Thyroid gland (tissue), 4 donors: ENCODE measurements at regions not wholly inside any gene's neighbourhood (a gene's known extent, or its start where the extent isn't known, plus 50 kb on each side); places are given as distances from the start of the nearest gene placed in this dataset.

Experiments
- DNase-seq, 2 donors: peaks; one replicate each; pipeline ENCODE4 v3.0.0-alpha.2; 2019
- H3K27ac ChIP-seq, 3 donors: fragments of 200-600 bp; sonication (generic); 1 replicate in 2 of 3; 2 replicates in 1 of 3; pipeline ENCODE4 v1.5.1; 2016 to 2019; ENCODE audit warnings: mild to moderate bottlenecking in 1 of 3, moderate library complexity in 1 of 3
- H3K27me3 ChIP-seq: fragments of 200-600 bp; sonication (generic); one replicate; pipeline ENCODE4 v1.5.1; 2019
- H3K36me3 ChIP-seq, 2 donors: fragments of 200-600 bp; sonication (generic); one replicate each; pipeline ENCODE4 v1.5.1; 2016 to 2019
- H3K4me1 ChIP-seq, 2 donors: fragments of 200-600 bp; sonication (generic); one replicate each; pipeline ENCODE4 v1.5.1; 2017 to 2019
- H3K4me3 ChIP-seq, 3 donors: fragments of 200-600 bp; sonication (generic); replicated peaks in 1 of 3; 1 replicate in 2 of 3; 2 replicates in 1 of 3; pipeline ENCODE4 v1.5.1; 2016; ENCODE audit warnings: mild to moderate bottlenecking in 1 of 3
- H3K9me3 ChIP-seq: fragments of 200-600 bp; sonication (generic); one replicate; pipeline ENCODE4 v1.5.1; 2017
- CTCF ChIP-seq, 6 experiments: fragments of 200-600 bp in 3 of 6; fragments of 450-650 bp in 3 of 6; sonication (generic) in 3 of 6; IDR thresholded peaks; one replicate each; pipeline ENCODE4 v1.5.1; 2016 to 2019; ENCODE audit warnings: antibody characterized with exemption in 6 of 6, mild to moderate bottlenecking in 2 of 6, inconsistent platforms in 1 of 6, moderate library complexity in 1 of 6
- POLR2A ChIP-seq, 2 donors: fragments of 450-650 bp; IDR thresholded peaks; one replicate each; pipeline ENCODE4 v1.6.1; 2017; ENCODE audit warnings: antibody characterized with exemption in 2 of 2, mild to moderate bottlenecking in 2 of 2, moderate library complexity in 1 of 2
- WGBS, 2 donors: methylation state at CpG; one replicate each; pipeline ENCODE4 v1.1.5; 2017; 5-methylcytosine and 5-hydroxymethylcytosine counted together
- intact Hi-C: fragments of 100-400 bp; cut with DNase I; formaldehyde crosslinking; loops from one replicate; pipeline ENCODE4 v1.15.1; 2023

GRCh38 chr10:59557642-59558041, 152.0 kb downstream of the SLC16A9 start:
- TF ChIP-seq CTCF (IDR thresholded peaks at IDR 0.05) (no peak), POLR2A (IDR thresholded peaks at IDR 0.05) (no peak)
- H3K4me1 ChIP-seq, result peaks cover 4 to 10% of the 10 kb centered on the region in 2 donors
- 14 to 29% methylated on average over 3 of the region's 3 CpGs for WGBS, 2 donors
- H3K4me3 ChIP-seq, result no peak overlapping the region
- H3K27me3 ChIP-seq, result no peaks in the 10 kb centered on the region
- no peak for DNase-seq
- no peaks in the 10 kb centered on the region for H3K36me3 ChIP-seq
- no peaks in the 10 kb centered on the region for H3K9me3 ChIP-seq
- intact Hi-C loops, result no loop called here
- H3K27ac ChIP-seq, result no peak overlapping the region

GRCh38 chr10:59557052-59557451, 152.6 kb downstream of the SLC16A9 start:
- Histone ChIP-seq H3K36me3 (no peaks in the 10 kb centered on the region), H3K4me1 (peaks cover 4 to 10% of the 10 kb centered on the region in 2 donors), H3K27ac (no peak overlapping the region), H3K27me3 (no peaks in the 10 kb centered on the region), H3K9me3 (no peaks in the 10 kb centered on the region), H3K4me3 (no peak overlapping the region)
- WGBS, 2 donors, result 10 to 16% methylated on average over 1 of the region's 1 CpG
- DNase-seq, result peak; percentile 48 to 60
- intact Hi-C loops, result no loop called here
- no peak for TF ChIP-seq CTCF (IDR thresholded peaks at IDR 0.05)
- no peak for TF ChIP-seq POLR2A (IDR thresholded peaks at IDR 0.05)

GRCh38 chr10:59553162-59553900, 156.3 kb downstream of the SLC16A9 start:
- TF ChIP-seq POLR2A (IDR thresholded peaks at IDR 0.05) (no peak), CTCF (IDR thresholded peaks at IDR 0.05) (no peak)
- intact Hi-C loops, result no loop called here
- Histone ChIP-seq H3K27me3 (no peaks in the 10 kb centered on the region), H3K4me3 (no peak overlapping the region), H3K9me3 (no peaks in the 10 kb centered on the region), H3K36me3 (no peaks in the 10 kb centered on the region), H3K27ac (no peak overlapping the region), H3K4me1 (peaks cover 4 to 10% of the 10 kb centered on the region in 2 donors)
- WGBS, 2 donors, result 61 to 67% methylated on average over 7 of the region's 7 CpGs
- DNase-seq, result peak; percentile 14 to 28

GRCh38 chr10:59550061-59550460, 159.6 kb downstream of the SLC16A9 start:
- WGBS, 2 donors, result 91 to 94% methylated on average over 4 of the region's 4 CpGs
- no peaks in the 10 kb centered on the region for H3K4me1 ChIP-seq

More at GRCh38 chr10:59550061-59550460, 159.6 kb downstream of the SLC16A9 start:
- Histone ChIP-seq H3K27ac (no peak overlapping the region), H3K36me3 (no peaks in the 10 kb centered on the region), H3K4me3 (no peak overlapping the region), H3K9me3 (no peaks in the 10 kb centered on the region), H3K27me3 (no peaks in the 10 kb centered on the region)
- intact Hi-C loops, result no loop called here
- DNase-seq, result no peak
- TF ChIP-seq CTCF (IDR thresholded peaks at IDR 0.05), result no peak
- TF ChIP-seq POLR2A (IDR thresholded peaks at IDR 0.05), result no peak
